ENCODE measurements at regions not wholly inside any gene's neighbourhood (a gene's known extent, or its start where the extent isn't known, plus 50 kb on each side); places are given as distances from the start of the nearest gene placed in this dataset.

DNA sequence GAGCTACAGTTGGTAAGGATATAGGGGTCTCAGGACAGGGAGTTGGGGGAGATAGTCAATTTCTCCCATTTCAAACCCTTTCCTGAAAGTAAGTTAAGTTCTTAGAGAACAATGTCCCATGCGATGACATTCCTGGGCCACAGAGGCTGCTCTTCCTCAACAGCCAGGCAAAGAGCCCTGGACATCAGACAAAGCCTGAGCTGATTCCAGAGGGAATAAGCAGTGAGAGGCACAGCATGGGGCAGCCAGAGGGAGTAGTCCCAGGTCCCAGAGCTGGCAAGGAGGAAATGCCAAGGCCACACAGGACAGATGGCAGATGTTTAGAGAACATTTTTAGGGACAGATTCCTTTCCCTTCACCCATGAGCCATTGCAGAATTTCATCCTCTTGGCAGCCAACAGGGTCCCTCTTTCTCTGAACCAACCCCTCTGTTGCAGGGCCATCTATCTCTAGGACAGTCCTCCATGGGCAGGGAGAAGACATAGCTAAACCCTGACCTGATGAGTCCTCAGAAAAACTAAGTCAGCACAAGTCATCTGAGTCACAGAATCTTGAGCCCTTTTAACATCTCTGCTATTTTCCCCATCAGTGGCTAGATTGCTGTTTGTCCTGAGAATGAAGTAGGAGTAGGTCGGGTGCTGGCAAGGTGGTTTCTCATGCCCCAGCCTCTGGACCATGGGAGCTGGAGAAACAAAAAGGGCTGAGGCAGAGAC is 60.3 kb upstream of the CALM2 start:
- Histone ChIP-seq H3K9me2 (replicated peaks; ENCODE audit: insufficient read depth, low read length) (no peaks in the 10 kb centered on the region), H3K36me3 (replicated peaks; ENCODE audit: insufficient read depth, low read length) (no peaks in the 10 kb centered on the region), H3K9me3 (replicated peaks; ENCODE audit: insufficient read depth, low read length) (no peaks in the 10 kb centered on the region), H3F3A (ENCODE audit: insufficient read depth, low read length) (no peaks in the 10 kb centered on the region), H3K4me1 (ENCODE audit: low read length) (no peaks in the 10 kb centered on the region), H3K27me3 (replicated peaks; ENCODE audit: insufficient read depth, low read length) (no peaks in the 10 kb centered on the region), H3K27ac (ENCODE audit: low read length) (no peak overlapping the region), H4K20me1 (ENCODE audit: insufficient read depth, low read length) (no peaks in the 10 kb centered on the region), H3K9ac (ENCODE audit: low read length) (no peak overlapping the region), H3K4me3 (ENCODE audit: low read length) (no peak overlapping the region), H2AFZ (ENCODE audit: low read length) (no peak overlapping the region), H3K4me2 (ENCODE audit: low read depth, low read length) (no peak overlapping the region), H3K79me2 (ENCODE audit: low read length) (no peaks in the 10 kb centered on the region)
- DNase-seq, result no peak
- TF ChIP-seq EZH2phosphoT487 (IDR thresholded peaks at IDR 0.05; ENCODE audit: low read length) (no peak), EZH2 (optimal IDR thresholded peaks at IDR 0.05; ENCODE audit: low read depth, low read length) (no peak)
- TF ChIP-seq, protein P1, sequence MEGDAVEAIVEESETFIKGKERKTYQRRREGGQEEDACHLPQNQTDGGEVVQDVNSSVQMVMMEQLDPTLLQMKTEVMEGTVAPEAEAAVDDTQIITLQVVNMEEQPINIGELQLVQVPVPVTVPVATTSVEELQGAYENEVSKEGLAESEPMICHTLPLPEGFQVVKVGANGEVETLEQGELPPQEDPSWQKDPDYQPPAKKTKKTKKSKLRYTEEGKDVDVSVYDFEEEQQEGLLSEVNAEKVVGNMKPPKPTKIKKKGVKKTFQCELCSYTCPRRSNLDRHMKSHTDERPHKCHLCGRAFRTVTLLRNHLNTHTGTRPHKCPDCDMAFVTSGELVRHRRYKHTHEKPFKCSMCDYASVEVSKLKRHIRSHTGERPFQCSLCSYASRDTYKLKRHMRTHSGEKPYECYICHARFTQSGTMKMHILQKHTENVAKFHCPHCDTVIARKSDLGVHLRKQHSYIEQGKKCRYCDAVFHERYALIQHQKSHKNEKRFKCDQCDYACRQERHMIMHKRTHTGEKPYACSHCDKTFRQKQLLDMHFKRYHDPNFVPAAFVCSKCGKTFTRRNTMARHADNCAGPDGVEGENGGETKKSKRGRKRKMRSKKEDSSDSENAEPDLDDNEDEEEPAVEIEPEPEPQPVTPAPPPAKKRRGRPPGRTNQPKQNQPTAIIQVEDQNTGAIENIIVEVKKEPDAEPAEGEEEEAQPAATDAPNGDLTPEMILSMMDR (IDR thresholded peaks at IDR 0.05; ENCODE audit: low read length), result no peak

GRCh38 chr2:47235132-47235531 is 58.8 kb upstream of the CALM2 start:
- no peak for DNase-seq
- no peaks in the 10 kb centered on the region for H3K9me2 ChIP-seq (replicated peaks; ENCODE audit: insufficient read depth, low read length)

GRCh38 chr2:47234456-47234855 is 58.1 kb upstream of the CALM2 start:
- Histone ChIP-seq H2AFZ (ENCODE audit: low read length) (no peak overlapping the region), H4K20me1 (ENCODE audit: insufficient read depth, low read length) (no peaks in the 10 kb centered on the region), H3K4me3 (ENCODE audit: low read length) (no peak overlapping the region), H3K9me2 (replicated peaks; ENCODE audit: insufficient read depth, low read length) (no peaks in the 10 kb centered on the region), H3K27ac (ENCODE audit: low read length) (no peak overlapping the region), H3F3A (ENCODE audit: insufficient read depth, low read length) (no peaks in the 10 kb centered on the region), H3K27me3 (replicated peaks; ENCODE audit: insufficient read depth, low read length) (no peaks in the 10 kb centered on the region), H3K4me2 (ENCODE audit: low read depth, low read length) (no peak overlapping the region), H3K9ac (ENCODE audit: low read length) (no peak overlapping the region), H3K36me3 (replicated peaks; ENCODE audit: insufficient read depth, low read length) (no peaks in the 10 kb centered on the region), H3K79me2 (ENCODE audit: low read length) (no peaks in the 10 kb centered on the region), H3K9me3 (replicated peaks; ENCODE audit: insufficient read depth, low read length) (no peaks in the 10 kb centered on the region), H3K4me1 (ENCODE audit: low read length) (no peaks in the 10 kb centered on the region)
- no peak for DNase-seq
- TF ChIP-seq EZH2 (optimal IDR thresholded peaks at IDR 0.05; ENCODE audit: low read depth, low read length) (no peak), EZH2phosphoT487 (IDR thresholded peaks at IDR 0.05; ENCODE audit: low read length) (no peak)
- TF ChIP-seq, protein P1 (IDR thresholded peaks at IDR 0.05; ENCODE audit: low read length), result no peak

More at GRCh38 chr2:47235132-47235531, 58.8 kb upstream of the CALM2 start:
- H3K79me2 ChIP-seq (ENCODE audit: low read length), result no peaks in the 10 kb centered on the region
- H3K4me2 ChIP-seq (ENCODE audit: low read depth, low read length), result no peak overlapping the region
- H4K20me1 ChIP-seq (ENCODE audit: insufficient read depth, low read length), result no peaks in the 10 kb centered on the region
- no peaks in the 10 kb centered on the region for H3K9me3 ChIP-seq (replicated peaks; ENCODE audit: insufficient read depth, low read length)
- no peaks in the 10 kb centered on the region for H3K4me1 ChIP-seq (ENCODE audit: low read length)
- H3K9ac ChIP-seq (ENCODE audit: low read length), result no peak overlapping the region
- no peaks in the 10 kb centered on the region for H3K27me3 ChIP-seq (replicated peaks; ENCODE audit: insufficient read depth, low read length)
- H3K27ac ChIP-seq (ENCODE audit: low read length), result no peak overlapping the region
- H2AFZ ChIP-seq (ENCODE audit: low read length), result no peak overlapping the region
- TF ChIP-seq, protein P1 (IDR thresholded peaks at IDR 0.05; ENCODE audit: low read length), result no peak
- TF ChIP-seq EZH2 (optimal IDR thresholded peaks at IDR 0.05; ENCODE audit: low read depth, low read length) (no peak), EZH2phosphoT487 (IDR thresholded peaks at IDR 0.05; ENCODE audit: low read length) (no peak)
- no peaks in the 10 kb centered on the region for H3K36me3 ChIP-seq (replicated peaks; ENCODE audit: insufficient read depth, low read length)
- no peak overlapping the region for H3K4me3 ChIP-seq (ENCODE audit: low read length)
- H3F3A ChIP-seq (ENCODE audit: insufficient read depth, low read length), result no peaks in the 10 kb centered on the region
